HG03159 (cell line): ENCODE measurements at regions not wholly inside any gene's neighbourhood (a gene's known extent, or its start where the extent isn't known, plus 50 kb on each side); places are given as distances from the start of the nearest gene placed in this dataset.

ENCODE experiments used
- ATAC-seq: cut with Tn5 transposase; IDR thresholded peaks from one replicate; pipeline ENCODE4 v1.9.1; 2021; ENCODE audit warnings: mild to moderate bottlenecking, moderate library complexity; ENCODE audit not compliant: unreplicated experiment

- no peak for ATAC-seq
These were observed 95.6 kb upstream of the E2F7 start for GRCh38 chr12:77160931-77161330.

GRCh38 chr12:77153706-77154105, 88.3 kb upstream of the E2F7 start:
- no peak for ATAC-seq

- ATAC-seq = no peak
These were observed 87.3 kb upstream of the E2F7 start for GRCh38 chr12:77152623-77153193.

- no peak for ATAC-seq
These were observed 85.7 kb upstream of the E2F7 start for GRCh38 chr12:77151030-77151429.

- peak; percentile 79 for ATAC-seq
These were observed 68.2 kb upstream of the E2F7 start for GRCh38 chr12:77133566-77133965.

GRCh38 chr12:77131977-77132490, 66.7 kb upstream of the E2F7 start:
- no peak for ATAC-seq

- no peak for ATAC-seq
These were observed 64.8 kb upstream of the E2F7 start for GRCh38 chr12:77130193-77130592.

GRCh38 chr12:77124767-77125166, 59.4 kb upstream of the E2F7 start:
- ATAC-seq = no peak

- ATAC-seq = no peak
These were observed 57.3 kb upstream of the E2F7 start for GRCh38 chr12:77122661-77123060.

- ATAC-seq = no peak
These were observed 56.9 kb upstream of the E2F7 start for GRCh38 chr12:77122236-77122635.

- no peak for ATAC-seq
These were observed 55.1 kb upstream of the E2F7 start for GRCh38 chr12:77120156-77121085.

GRCh38 chr12:77118696-77119095, 53.3 kb upstream of the E2F7 start:
- no peak for ATAC-seq

- ATAC-seq = no peak
These were observed 50.9 kb upstream of the E2F7 start for GRCh38 chr12:77116277-77116676.

GRCh38 chr12:77115471-77115870, 50.1 kb upstream of the E2F7 start:
- ATAC-seq = no peak
